ENCODE measurements at regions not wholly inside any gene's neighbourhood (a gene's known extent, or its start where the extent isn't known, plus 50 kb on each side); places are given as distances from the start of the nearest gene placed in this dataset.

GRCh38 chr5:142472306-142472951, 147.6 kb upstream of the SPRY4 start:
- TF ChIP-seq, protein P1, sequence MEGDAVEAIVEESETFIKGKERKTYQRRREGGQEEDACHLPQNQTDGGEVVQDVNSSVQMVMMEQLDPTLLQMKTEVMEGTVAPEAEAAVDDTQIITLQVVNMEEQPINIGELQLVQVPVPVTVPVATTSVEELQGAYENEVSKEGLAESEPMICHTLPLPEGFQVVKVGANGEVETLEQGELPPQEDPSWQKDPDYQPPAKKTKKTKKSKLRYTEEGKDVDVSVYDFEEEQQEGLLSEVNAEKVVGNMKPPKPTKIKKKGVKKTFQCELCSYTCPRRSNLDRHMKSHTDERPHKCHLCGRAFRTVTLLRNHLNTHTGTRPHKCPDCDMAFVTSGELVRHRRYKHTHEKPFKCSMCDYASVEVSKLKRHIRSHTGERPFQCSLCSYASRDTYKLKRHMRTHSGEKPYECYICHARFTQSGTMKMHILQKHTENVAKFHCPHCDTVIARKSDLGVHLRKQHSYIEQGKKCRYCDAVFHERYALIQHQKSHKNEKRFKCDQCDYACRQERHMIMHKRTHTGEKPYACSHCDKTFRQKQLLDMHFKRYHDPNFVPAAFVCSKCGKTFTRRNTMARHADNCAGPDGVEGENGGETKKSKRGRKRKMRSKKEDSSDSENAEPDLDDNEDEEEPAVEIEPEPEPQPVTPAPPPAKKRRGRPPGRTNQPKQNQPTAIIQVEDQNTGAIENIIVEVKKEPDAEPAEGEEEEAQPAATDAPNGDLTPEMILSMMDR (IDR thresholded peaks at IDR 0.05 in 8 of 11, conservative IDR thresholded peaks at IDR 0.05 in 3 of 11): no peak
- TF ChIP-seq POLR2A (IDR thresholded peaks at IDR 0.05): no peak
